OCI-LY7 (cell line): ENCODE measurements at regions not wholly inside any gene's neighbourhood (a gene's known extent, or its start where the extent isn't known, plus 50 kb on each side); places are given as distances from the start of the nearest gene placed in this dataset.
"Not testable (repeated sequence)": the region's sequence is repeated elsewhere in the genome, so short reads cannot be mapped to it uniquely, and the experiment has no call there.

Source experiments
- EZH2phosphoT487 ChIP-seq: fragments of 200-600 bp; sonication (generic); IDR thresholded peaks from 2 replicates; pipeline ENCODE4 v1.6.1; 2018; ENCODE audit warnings: low read depth, borderline replicate concordance, mild to moderate bottlenecking, mixed run types, antibody characterized with exemption, low read length, moderate library complexity, mixed read lengths
- TF ChIP-seq, protein P1 (sequence below): fragments of 200-600 bp; sonication (generic); conservative IDR thresholded peaks from 2 replicates; pipeline ENCODE4 v1.5.1; 2014; ENCODE audit warnings: mild to moderate bottlenecking, antibody characterized with exemption, low read length, moderate library complexity, mixed read lengths

DNA sequence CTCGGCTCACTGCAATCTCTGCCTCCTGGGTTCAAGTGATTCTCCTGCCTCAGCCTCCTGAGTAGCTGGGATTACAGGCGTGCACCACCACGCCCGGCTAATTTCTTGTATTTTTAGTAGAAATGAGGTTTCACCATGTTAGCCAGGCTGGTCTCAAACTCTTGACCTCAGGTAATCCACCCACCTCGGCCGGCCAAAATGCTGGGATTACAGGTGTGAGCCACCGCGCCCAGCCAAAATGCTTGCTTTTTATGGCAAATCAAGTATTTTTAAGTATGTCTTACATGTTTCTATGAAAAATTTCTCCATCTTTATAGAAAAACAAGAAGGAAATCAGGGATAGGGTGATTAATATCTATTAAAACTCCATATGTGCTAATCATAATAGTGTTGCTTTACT lies 959.1 kb downstream of the EPHA4 start:
- TF ChIP-seq, protein P1, sequence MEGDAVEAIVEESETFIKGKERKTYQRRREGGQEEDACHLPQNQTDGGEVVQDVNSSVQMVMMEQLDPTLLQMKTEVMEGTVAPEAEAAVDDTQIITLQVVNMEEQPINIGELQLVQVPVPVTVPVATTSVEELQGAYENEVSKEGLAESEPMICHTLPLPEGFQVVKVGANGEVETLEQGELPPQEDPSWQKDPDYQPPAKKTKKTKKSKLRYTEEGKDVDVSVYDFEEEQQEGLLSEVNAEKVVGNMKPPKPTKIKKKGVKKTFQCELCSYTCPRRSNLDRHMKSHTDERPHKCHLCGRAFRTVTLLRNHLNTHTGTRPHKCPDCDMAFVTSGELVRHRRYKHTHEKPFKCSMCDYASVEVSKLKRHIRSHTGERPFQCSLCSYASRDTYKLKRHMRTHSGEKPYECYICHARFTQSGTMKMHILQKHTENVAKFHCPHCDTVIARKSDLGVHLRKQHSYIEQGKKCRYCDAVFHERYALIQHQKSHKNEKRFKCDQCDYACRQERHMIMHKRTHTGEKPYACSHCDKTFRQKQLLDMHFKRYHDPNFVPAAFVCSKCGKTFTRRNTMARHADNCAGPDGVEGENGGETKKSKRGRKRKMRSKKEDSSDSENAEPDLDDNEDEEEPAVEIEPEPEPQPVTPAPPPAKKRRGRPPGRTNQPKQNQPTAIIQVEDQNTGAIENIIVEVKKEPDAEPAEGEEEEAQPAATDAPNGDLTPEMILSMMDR: not testable (repeated sequence)
- TF ChIP-seq EZH2phosphoT487: not testable (repeated sequence)
